WI38 (cell line): ENCODE measurements at regions not wholly inside any gene's neighbourhood (a gene's known extent, or its start where the extent isn't known, plus 50 kb on each side); places are given as distances from the start of the nearest gene placed in this dataset.

Experiments
- H3K4me3 ChIP-seq: 2 replicates; pipeline ENCODE4 v1.5.1; 2011; ENCODE audit warnings: low read depth, mild to moderate bottlenecking, control low read depth, low read length
- TF ChIP-seq, protein P1 (sequence below): IDR thresholded peaks from 2 replicates; pipeline ENCODE4 v1.5.1; 2012; ENCODE audit warnings: low read depth, mild to moderate bottlenecking, control low read depth, low read length

DNA sequence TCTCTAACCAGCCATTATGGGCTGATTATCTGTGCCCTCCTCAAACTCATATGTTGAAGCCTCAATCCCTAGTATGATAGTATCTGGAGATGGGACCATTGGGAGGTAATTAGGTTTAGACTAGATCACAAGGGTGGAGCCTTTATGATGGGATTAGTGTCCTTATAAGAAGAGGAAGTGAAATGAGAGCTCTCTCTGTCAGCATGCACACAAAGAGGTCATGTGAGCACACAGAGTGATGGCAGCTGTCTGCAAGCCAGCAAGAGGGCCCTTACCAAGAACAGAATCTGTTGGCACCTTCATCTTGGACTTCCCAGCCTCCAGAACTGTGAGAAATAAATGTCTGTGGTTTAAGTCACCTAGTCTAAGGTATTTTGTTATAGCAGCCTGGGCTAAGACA lies 101.9 kb downstream of the PCTP start:
- TF ChIP-seq, protein P1, sequence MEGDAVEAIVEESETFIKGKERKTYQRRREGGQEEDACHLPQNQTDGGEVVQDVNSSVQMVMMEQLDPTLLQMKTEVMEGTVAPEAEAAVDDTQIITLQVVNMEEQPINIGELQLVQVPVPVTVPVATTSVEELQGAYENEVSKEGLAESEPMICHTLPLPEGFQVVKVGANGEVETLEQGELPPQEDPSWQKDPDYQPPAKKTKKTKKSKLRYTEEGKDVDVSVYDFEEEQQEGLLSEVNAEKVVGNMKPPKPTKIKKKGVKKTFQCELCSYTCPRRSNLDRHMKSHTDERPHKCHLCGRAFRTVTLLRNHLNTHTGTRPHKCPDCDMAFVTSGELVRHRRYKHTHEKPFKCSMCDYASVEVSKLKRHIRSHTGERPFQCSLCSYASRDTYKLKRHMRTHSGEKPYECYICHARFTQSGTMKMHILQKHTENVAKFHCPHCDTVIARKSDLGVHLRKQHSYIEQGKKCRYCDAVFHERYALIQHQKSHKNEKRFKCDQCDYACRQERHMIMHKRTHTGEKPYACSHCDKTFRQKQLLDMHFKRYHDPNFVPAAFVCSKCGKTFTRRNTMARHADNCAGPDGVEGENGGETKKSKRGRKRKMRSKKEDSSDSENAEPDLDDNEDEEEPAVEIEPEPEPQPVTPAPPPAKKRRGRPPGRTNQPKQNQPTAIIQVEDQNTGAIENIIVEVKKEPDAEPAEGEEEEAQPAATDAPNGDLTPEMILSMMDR = no peak
- H3K4me3 ChIP-seq = no peak overlapping the region

DNA sequence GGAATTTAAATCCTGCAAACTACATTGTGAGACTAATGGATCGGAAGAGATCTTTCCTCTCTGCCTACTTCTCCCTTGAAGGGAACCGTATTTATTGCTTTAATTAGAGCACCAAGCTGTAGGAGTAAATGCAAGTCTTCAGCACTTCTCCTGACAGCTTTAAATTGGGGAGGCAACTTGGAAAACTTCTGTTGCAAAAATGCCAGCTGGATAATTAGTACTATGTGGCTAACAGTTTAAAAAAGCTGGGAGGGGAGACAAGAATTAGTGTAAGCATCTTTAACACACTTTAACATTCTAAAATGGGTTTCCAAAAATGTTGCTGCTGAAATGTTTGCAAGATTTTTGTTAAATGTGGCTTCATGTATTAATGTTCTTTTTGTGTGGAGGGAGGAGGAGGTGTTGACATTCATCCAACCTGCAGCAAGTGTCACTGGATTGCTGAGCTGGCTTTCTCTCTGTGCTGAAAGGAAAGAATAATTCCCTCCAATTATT lies 108.5 kb downstream of the PCTP start:
- no peak overlapping the region for H3K4me3 ChIP-seq
- TF ChIP-seq, protein P1 = no peak

DNA sequence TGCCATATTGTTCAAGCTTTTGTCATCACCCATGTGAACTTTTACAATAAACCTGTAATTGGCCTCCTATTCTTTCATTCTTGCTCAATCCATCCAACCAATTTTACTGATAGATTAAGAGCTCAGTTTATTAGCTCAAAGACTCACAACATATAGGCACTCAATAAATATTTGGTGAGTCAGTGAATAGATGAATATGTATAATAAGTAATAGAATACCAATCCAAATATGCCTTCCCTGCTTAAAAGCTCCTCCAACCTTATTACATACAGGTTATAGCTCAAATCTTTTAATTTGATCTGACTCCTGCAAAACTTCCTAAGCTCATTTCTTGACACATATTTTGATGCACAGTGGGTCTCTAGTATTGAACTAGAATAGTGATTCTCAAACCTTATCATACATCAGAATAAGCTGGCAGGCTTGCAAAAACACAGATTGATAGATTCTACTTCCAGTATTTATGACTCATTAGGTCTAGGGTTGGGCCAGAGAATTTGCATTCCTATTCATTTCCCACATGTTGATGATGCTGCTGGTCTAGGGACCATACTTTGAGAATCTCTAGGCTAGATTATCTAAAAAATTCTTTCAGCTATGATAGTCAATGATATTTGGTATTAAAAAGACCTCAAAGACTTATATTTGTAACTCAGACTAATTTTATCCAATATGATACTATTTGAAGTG lies 114.4 kb downstream of the PCTP start:
- TF ChIP-seq, protein P1 = no peak
- no peak overlapping the region for H3K4me3 ChIP-seq

DNA sequence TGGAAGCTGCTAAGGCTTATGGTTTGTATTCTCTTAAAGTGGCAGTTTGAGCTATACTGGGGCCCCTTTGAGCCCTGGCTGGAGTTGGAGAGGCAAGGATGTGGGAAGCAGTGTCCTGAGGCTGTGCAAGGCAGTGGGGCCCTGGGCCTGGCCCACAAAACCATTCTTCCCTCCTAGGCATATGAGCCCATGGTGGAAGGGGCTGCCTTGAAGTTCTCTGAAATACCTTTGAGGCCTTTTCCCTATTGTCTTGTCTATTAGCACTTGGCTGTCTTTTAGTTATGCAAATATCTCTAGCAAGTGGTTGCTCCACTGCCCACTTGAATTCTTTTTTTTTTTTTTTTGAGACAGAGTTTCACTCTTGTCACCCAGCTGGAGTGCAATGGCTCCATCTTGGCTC lies 119.2 kb downstream of the PCTP start:
- H3K4me3 ChIP-seq = no peak overlapping the region
- TF ChIP-seq, protein P1 = no peak

DNA sequence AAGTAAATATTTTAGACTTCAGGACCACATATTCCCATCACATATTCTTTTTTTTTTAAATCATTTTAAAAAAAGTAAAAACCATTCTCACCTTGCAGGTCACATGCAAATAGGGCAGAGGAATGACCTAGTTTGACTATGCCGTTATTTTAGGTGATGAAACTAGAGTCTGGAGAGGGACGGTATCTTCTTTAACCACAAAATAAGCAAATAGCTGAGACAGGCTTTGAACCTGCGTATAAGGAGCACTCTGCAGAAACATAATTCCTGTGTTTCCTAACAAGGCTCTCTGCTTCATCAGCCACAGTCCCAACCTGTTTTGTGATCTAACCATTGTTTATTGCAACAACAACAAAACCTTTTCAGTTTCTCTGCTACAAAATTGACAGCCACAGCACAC lies 121.5 kb downstream of the PCTP start:
- H3K4me3 ChIP-seq = no peak overlapping the region
- TF ChIP-seq, protein P1 = no peak

DNA sequence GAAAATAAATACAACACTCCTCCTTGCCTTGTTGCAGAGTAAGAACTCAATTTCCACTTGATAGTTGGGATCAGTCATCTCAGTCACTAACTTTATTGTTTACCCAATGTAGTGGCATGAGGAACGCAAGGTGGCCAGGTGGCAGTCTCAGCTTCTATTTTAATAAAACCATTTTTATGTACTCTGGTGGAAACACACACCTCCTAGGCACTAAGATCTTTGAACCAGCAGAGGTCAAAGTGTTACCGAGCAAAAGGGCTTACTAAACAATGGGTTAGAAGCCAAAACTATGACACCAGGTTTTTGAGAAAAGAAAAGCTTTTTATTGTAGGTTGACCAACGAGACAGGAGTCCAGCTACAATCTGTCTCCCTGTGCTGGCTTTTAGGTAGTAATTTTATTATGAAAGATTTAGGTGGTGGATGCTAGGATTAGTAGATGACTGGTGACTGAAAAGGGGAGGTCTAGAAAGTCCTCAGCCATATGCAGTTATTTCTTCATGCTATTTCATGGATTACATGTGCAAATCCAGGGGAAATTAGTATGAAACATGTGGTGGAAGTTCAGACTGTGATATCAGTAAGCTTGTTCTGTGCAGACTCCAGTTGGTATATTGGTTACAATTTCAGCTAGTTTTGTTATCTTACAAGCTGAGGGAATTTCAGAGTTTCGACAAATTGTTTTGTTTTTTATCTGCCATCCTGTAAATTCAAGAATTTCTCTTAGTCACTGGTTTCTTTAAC lies 122.3 kb downstream of the PCTP start:
- H3K4me3 ChIP-seq = no peak overlapping the region
- TF ChIP-seq, protein P1 = no peak

DNA sequence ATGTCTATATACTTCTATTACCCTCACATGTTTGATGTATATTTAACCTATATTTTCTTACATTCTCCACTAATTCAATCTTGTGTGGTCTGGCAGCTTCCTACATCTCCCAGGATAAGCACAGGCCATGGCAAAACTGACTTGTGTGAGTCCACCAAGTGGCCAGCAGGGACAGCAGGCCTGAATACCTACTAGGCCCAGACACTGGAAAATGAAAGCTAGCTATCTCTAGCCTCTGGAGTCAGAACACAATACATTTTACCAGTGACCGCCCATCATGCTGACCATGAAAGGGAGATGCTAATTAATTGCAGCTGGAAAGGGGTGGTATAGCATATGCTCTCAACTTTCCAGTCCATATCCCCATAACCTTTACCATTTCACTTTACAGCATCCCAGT lies 132.3 kb downstream of the PCTP start:
- TF ChIP-seq, protein P1 = 0 out of 2 replicates have a peak, but pooled peaks have one; percentile 8
- no peak overlapping the region for H3K4me3 ChIP-seq
